ENCODE measurements at regions not wholly inside any gene's neighbourhood (a gene's known extent, or its start where the extent isn't known, plus 50 kb on each side); places are given as distances from the start of the nearest gene placed in this dataset.

DNA sequence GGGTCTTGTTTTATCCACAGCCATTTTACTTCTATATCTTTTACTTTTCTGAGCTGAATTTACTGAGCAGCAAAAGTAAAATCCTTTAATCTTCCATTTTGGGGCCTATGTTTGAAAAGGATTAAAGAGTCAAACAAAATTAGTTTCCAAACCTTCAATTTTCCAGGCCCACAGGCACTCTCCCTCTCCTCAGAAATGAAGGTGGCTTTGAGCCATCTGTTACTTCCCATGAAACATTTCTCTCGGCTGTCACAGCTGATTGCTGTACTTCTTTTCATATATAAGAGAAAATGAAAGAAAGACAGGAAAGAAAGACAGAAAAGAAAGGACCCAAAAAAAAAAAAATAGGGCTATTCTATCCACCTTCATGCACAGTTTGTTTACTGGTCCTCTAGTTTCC, 194.9 kb downstream of the LACC1 start:
- H3K4me2 ChIP-seq (ENCODE audit: control insufficient read depth, insufficient read depth): no peak overlapping the region
- H3K9ac ChIP-seq (ENCODE audit: control insufficient read depth, insufficient read depth, low read length): no peak overlapping the region
- no peak for FAIRE-seq
- no peaks in the 10 kb centered on the region for H3K79me2 ChIP-seq (ENCODE audit: control insufficient read depth, insufficient read depth, low read length)
- ChIA-PET RAD21 (ENCODE audit: unreplicated experiment) (no interaction called here), CTCF (interaction anchor here (0.7 kb wide), 1 partner anchor 62 kb away, joined by 4 read pairs; no protein-coding TSS in a partner anchor), POLR2A (no interaction called here), SMC1A (ENCODE audit: uncharacterized antibody, unreplicated experiment) (interaction anchor here (0.7 kb wide), 1 partner anchor 344 kb away, joined by 4 read pairs; no protein-coding TSS in a partner anchor)
- no peaks in the 10 kb centered on the region for H4K20me1 ChIP-seq (ENCODE audit: control insufficient read depth, insufficient read depth)
- H3K36me3 ChIP-seq (ENCODE audit: control insufficient read depth in 2 of 2, insufficient read depth in 2 of 2, low read length in 1 of 2): no peaks in the 10 kb centered on the region
- no peaks in the 10 kb centered on the region for H3K27me3 ChIP-seq (replicated peaks in 1 of 2; ENCODE audit: control insufficient read depth in 2 of 2, insufficient read depth in 2 of 2, low read length in 1 of 2)
- H2AFZ ChIP-seq (ENCODE audit: control insufficient read depth, low read depth, low read length): no peak overlapping the region
- intact Hi-C loops (cut with micrococcal nuclease; ENCODE audit: unreplicated experiment): no loop called here
- no peak overlapping the region for H3K4me3 ChIP-seq
- WGBS (ENCODE audit: insufficient coverage, insufficient replicate concordance, low lambda C conversion rate, missing lambda C conversion rate): 0% methylated on average over 1 of the region's 1 CpG
- no peak for ATAC-seq
- no peaks in the 10 kb centered on the region for H3K4me1 ChIP-seq (ENCODE audit: control insufficient read depth, insufficient read depth, low read length)
- no peaks in the 10 kb centered on the region; the same call in 1 of the 3 replicates for H3K9me3 ChIP-seq (replicated peaks; ENCODE audit: control insufficient read depth, insufficient read depth, low read length)
- BruUV-seq (replicated peaks): no TSS peak
- TF ChIP-seq ETV6 (conservative IDR thresholded peaks at IDR 0.05 in 1 of 2, IDR thresholded peaks at IDR 0.05 in 1 of 2; ENCODE audit: borderline replicate concordance in 1 of 2, low read depth in 1 of 2) (no peak), CREB1 (IDR thresholded peaks at IDR 0.05; ENCODE audit: low read depth) (no peak), MYB (IDR thresholded peaks at IDR 0.05; ENCODE audit: borderline replicate concordance, low read depth, low read length) (no peak), USF2 (IDR thresholded peaks at IDR 0.05; ENCODE audit: borderline replicate concordance, low read depth, low read length) (no peak), IKZF1 (conservative IDR thresholded peaks at IDR 0.05) (no peak), NFXL1 (IDR thresholded peaks at IDR 0.05; ENCODE audit: borderline replicate concordance) (no peak)
- TF ChIP-seq, protein P1, sequence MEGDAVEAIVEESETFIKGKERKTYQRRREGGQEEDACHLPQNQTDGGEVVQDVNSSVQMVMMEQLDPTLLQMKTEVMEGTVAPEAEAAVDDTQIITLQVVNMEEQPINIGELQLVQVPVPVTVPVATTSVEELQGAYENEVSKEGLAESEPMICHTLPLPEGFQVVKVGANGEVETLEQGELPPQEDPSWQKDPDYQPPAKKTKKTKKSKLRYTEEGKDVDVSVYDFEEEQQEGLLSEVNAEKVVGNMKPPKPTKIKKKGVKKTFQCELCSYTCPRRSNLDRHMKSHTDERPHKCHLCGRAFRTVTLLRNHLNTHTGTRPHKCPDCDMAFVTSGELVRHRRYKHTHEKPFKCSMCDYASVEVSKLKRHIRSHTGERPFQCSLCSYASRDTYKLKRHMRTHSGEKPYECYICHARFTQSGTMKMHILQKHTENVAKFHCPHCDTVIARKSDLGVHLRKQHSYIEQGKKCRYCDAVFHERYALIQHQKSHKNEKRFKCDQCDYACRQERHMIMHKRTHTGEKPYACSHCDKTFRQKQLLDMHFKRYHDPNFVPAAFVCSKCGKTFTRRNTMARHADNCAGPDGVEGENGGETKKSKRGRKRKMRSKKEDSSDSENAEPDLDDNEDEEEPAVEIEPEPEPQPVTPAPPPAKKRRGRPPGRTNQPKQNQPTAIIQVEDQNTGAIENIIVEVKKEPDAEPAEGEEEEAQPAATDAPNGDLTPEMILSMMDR (IDR thresholded peaks at IDR 0.05 in 2 of 3, conservative IDR thresholded peaks at IDR 0.05 in 1 of 3; ENCODE audit: control insufficient read depth in 2 of 3, extremely low read depth in 1 of 3, insufficient read depth in 1 of 3, low read depth in 3 of 3, low read length in 3 of 3): no peak
- no peak overlapping the region for H3K27ac ChIP-seq (ENCODE audit: control insufficient read depth, insufficient read depth)
- no peak for DNase-seq (ENCODE audit: low read depth, low spot score)
- in situ Hi-C loops (cut with MboI): no loop called here

All from GM12878 (cell line).